ENCODE measurements at regions not wholly inside any gene's neighbourhood (a gene's known extent, or its start where the extent isn't known, plus 50 kb on each side); places are given as distances from the start of the nearest gene placed in this dataset.
"Not testable (repeated sequence)": the region's sequence is repeated elsewhere in the genome, so short reads cannot be mapped to it uniquely, and the experiment has no call there.

GRCh38 chr1:207243442-207244408 lies 77.8 kb upstream of the CD55 start:
- no peak for DNase-seq

DNA sequence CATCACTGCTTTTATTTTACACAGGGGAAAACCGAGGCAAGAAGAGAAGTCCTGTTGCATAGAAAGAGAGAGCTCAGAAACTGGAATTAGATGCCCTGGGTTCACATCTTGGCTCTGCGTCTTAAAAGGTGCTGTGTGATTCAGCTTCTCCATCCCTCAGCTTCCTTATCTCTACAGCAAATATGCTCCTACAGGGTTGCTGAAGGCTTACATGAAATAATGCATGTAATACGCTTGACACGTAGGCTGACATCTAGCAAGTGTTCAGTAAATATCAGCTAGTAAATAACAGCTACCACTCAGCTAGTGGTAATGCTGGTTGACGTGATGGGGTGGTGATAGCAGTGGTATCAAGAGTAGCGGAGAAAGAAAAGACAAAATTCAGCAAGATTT lies 77.1 kb upstream of the CD55 start:
- no peak for DNase-seq

- no peak for DNase-seq
These were observed 76.4 kb upstream of the CD55 start for GRCh38 chr1:207245124-207245523.

GRCh38 chr1:207248544-207249198 lies 72.8 kb upstream of the CD55 start:
- no peak for DNase-seq

DNA sequence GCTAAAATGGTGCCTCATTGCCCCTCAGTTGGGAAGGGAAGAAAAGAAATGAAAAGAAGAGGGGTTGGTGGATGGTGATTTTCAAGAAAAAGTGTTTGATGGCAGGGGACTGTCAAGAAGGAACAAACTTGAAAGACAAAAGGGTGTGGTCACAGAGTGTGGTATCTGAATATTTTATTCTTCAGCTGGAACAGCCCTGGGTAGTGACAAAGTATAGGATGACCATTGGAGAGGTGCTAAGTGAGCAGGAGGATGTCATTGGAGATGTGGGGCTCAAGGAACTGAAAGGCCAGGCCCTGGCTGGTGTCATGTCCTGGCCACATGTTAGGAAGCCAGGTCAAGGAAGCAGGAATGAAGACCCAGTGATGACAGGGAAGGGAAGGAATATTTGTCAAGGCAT lies 71.0 kb upstream of the CD55 start:
- DNase-seq = no peak

DNA sequence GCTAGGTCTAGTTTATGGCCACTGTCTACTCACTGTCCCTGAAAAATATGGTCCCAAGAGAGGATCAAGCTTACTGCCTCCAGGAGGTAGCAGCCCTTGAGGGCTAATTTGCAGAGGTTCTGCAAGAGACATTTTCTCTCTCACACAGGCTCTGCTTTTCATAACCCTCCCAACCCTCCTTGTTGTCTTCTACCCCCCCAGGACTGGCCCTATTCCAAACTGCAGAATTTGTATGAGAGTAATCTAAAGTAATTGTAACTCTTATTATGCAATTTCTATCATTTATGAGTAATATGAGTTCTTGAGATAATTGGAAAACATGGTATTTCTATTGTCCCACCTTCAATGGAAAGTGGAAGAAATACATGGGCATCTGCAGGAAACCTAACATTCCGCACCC lies 70.4 kb upstream of the CD55 start:
- no peak for DNase-seq

DNA sequence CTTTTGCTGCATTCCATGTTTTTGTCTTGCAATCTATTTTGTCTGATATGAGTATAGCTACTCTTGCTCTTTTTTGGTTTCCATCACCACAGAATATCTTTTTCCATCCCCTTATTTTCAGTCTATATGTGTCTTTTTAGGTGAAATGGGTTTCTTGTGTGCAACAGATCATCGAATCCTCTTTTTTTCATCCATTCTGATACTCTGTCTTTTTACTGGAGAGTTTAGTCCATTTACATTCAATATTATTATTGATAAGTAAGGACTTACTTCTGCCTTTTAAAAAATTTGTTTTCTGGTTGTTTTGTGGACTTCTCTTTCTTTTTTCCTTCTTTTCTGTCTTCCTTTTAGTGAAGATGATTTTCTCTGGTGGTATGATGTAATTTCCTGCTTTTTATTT lies 64.6 kb upstream of the CD55 start:
- no peak for DNase-seq

GRCh38 chr1:207259391-207259790 lies 62.1 kb upstream of the CD55 start:
- DNase-seq = peak; percentile 9

GRCh38 chr1:207261971-207262370 lies 59.5 kb upstream of the CD55 start:
- no peak for DNase-seq

DNA sequence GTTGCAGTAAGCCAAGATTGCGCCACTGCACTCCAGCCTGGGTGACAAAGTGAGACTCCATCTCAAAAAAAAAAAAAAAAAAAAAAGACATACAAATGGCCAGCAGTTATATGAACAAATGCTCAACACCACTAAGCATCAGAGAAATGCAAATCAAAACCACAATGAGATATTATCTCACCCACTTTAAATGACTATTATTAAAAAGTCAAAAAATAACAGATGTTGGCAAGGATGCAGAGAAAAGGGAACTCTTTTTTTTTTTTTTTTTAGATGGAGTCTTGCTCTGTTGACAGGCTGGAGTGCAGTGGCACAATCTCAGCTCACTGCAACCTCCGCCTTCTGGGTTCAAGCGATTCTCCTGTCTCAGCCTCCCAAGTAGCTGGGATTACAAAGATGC lies 58.6 kb upstream of the CD55 start:
- not testable (repeated sequence) for DNase-seq

DNA sequence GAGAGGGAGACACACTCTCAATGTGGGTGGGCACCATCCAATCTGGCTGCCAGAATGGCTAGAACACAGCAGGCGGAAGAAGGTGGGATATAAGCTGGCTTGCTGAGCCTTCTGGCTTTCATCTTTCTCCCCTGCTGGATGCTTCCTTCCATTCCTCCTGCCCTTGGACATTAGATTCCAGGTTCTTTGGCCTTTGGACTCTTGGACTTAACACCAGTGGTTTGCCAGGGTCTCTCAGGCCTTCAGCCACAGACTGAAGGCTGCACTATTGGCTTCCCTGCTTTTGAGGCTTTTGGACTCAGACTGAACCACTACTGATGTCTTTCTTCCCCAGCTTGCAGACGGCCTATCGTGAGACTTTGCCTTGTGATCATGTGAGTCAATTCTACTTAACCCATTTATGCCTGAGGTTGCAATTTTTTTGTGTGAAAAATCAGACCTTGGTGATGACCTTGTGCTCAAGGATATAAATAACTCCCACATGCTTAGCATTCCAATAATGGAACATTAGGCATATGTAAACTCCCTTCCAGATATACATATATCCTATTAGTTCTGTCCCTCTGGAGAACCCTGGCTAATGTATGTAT lies 56.7 kb upstream of the CD55 start:
- DNase-seq = no peak

GRCh38 chr1:207268337-207268736 lies 53.1 kb upstream of the CD55 start:
- DNase-seq = no peak

GRCh38 chr1:207268753-207269511 lies 52.5 kb upstream of the CD55 start:
- DNase-seq = no peak
